Common myeloid progenitor, CD34-positive (primary cell): ENCODE measurements at regions not wholly inside any gene's neighbourhood (a gene's known extent, or its start where the extent isn't known, plus 50 kb on each side); places are given as distances from the start of the nearest gene placed in this dataset.

Experiments
- CTCF ChIA-PET: fragments of 350-600 bp; sonication (Branson Sonifier 250); formaldehyde crosslinking; loops from one replicate; lab custom pipeline; 2021; ENCODE audit warnings: antibody characterized with exemption; lab: Charles Lee
- POLR2A ChIA-PET: fragments of 350-600 bp; sonication (Branson Sonifier 250); formaldehyde crosslinking; loops from one replicate; lab custom pipeline; 2021; ENCODE audit warnings: antibody characterized with exemption; lab: Charles Lee
- DNase-seq, 3 donors: peaks; one replicate each; pipeline versions ENCODE4 v3.0.0 to v3.0.0-alpha.2; 2013
- H3K27ac ChIP-seq, 2 experiments: 1 replicate in 1 of 2; 2 replicates in 1 of 2; pipeline ENCODE4 v1.7.0; 2013; ENCODE audit warnings: inconsistent platforms in 2 of 2, low read length in 2 of 2, mild to moderate bottlenecking in 2 of 2, low read depth in 1 of 2, moderate library complexity in 1 of 2; ENCODE audit not compliant: severe bottlenecking in 2 of 2, insufficient read depth in 1 of 2, poor library complexity in 1 of 2
- H3K27me3 ChIP-seq, 5 experiments: replicated peaks in 2 of 5; 1 replicate in 3 of 5; 2 replicates in 2 of 5; pipeline versions ENCODE4 v1.6.1 to v1.7.0; 2013; ENCODE audit warnings: low read length in 4 of 5, mild to moderate bottlenecking in 2 of 5, moderate library complexity in 2 of 5, inconsistent platforms in 1 of 5; ENCODE audit not compliant: insufficient read depth in 5 of 5, control insufficient read depth in 4 of 5
- H3K36me3 ChIP-seq, 4 experiments: 1 replicate in 2 of 4; 2 replicates in 2 of 4; pipeline versions ENCODE4 v1.6.1 to v1.7.0; 2013; ENCODE audit warnings: low read length in 3 of 4, control low read depth in 1 of 4, mild to moderate bottlenecking in 1 of 4; ENCODE audit not compliant: control insufficient read depth in 4 of 4, insufficient read depth in 4 of 4
- H3K4me1 ChIP-seq, 4 experiments: 1 replicate in 3 of 4; 2 replicates in 1 of 4; pipeline versions ENCODE4 v1.6.1 to v1.7.1; 2013; ENCODE audit warnings: low read length in 3 of 4, mild to moderate bottlenecking in 3 of 4, control low read depth in 1 of 4, inconsistent platforms in 1 of 4, moderate library complexity in 1 of 4; ENCODE audit not compliant: control insufficient read depth in 4 of 4, insufficient read depth in 4 of 4; ENCODE audit errors: control extremely low read depth in 1 of 4
- H3K4me3 ChIP-seq, 7 experiments: 1 replicate in 4 of 7; 2 replicates in 3 of 7; pipeline versions ENCODE4 v1.5.1 to v1.7.0; 2013; ENCODE audit warnings: mild to moderate bottlenecking in 7 of 7, low read length in 6 of 7, moderate library complexity in 6 of 7, inconsistent platforms in 2 of 7, low read depth in 2 of 7, control low read depth in 1 of 7; ENCODE audit not compliant: insufficient read depth in 4 of 7, control insufficient read depth in 1 of 7; ENCODE audit errors: extremely low read depth in 1 of 7
- H3K9me3 ChIP-seq, 5 experiments: 1 replicate in 4 of 5; 2 replicates in 1 of 5; pipeline versions ENCODE4 v1.6.1 to v1.7.1; 2013; ENCODE audit warnings: low read length in 4 of 5, mild to moderate bottlenecking in 2 of 5, inconsistent platforms in 1 of 5, low read depth in 1 of 5, moderate library complexity in 1 of 5; ENCODE audit not compliant: control insufficient read depth in 4 of 5, insufficient read depth in 2 of 5; ENCODE audit errors: control extremely low read depth in 1 of 5
- WGBS: methylation state at CpG from one replicate; pipeline ENCODE4 v1.1.5; 2013; ENCODE audit not compliant: insufficient coverage; 5-methylcytosine and 5-hydroxymethylcytosine counted together

DNA sequence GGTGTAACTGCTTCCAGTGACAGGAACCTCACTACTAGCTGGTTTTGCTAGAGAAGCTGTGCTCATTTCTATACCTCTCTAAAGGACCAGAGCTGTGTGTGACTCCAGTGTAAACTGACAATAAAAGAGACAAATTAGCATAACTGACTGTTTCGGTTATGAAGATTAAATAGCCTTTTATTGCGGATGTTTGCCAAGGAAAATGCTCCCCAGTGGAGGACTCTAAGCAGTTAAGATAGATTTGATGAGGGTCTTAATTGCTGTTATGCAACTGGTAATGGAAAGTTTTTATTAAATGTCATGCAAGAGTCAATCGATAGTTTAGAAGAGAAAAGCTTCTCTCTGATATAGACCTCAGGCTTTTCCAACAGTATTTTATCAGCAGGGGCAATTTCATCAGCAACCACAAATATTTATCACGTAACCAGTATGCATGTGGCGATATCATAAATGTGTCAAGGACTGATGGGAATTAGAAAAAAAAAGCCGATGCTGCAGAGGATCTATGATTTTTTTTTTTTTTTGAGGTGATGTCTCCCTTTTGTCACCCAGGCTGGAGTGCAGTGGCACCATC is 275.2 kb upstream of the DMAC1 start:
- H3K27ac ChIP-seq: no peak overlapping the region
- H3K9me3 ChIP-seq: no peaks in the 10 kb centered on the region
- no peak overlapping the region for H3K4me3 ChIP-seq
- ChIA-PET CTCF (no interaction called here), POLR2A (no interaction called here)
- 78% methylated on average over 3 of the region's 6 CpGs for WGBS
- no peak for DNase-seq
- H3K27me3 ChIP-seq: peaks cover 0 to 4% (median 0%) of the 10 kb centered on the region in 5 experiments
- no peaks in the 10 kb centered on the region for H3K36me3 ChIP-seq
- no peaks in the 10 kb centered on the region for H3K4me1 ChIP-seq

DNA sequence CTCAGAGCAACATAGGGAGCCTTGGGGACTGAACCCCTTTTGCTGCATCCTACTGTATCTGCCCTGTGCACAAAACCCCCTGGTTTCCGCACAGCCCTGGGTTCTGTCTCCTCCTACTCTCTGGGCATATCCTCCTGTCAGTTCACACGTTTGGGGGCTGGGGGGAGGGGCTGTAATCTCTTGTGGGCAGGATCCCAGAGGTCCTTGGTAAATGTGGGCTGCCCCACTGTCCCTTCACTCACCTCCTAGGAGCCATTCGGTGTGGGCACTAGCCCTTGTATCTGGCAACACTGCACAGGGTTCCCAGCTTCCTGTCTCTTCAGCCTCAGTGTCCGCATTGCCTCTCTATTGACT is 271.8 kb upstream of the DMAC1 start:
- H3K9me3 ChIP-seq: no peaks in the 10 kb centered on the region
- no peak overlapping the region for H3K4me3 ChIP-seq
- peaks cover 0 to 4% (median 0%) of the 10 kb centered on the region in 5 experiments for H3K27me3 ChIP-seq
- WGBS: 100% methylated on average over 3 of the region's 4 CpGs
- H3K36me3 ChIP-seq: no peaks in the 10 kb centered on the region
- H3K27ac ChIP-seq: no peak overlapping the region
- POLR2A ChIA-PET: no interaction called here
- DNase-seq: no peak
- no peaks in the 10 kb centered on the region for H3K4me1 ChIP-seq
- CTCF ChIA-PET: no interaction called here

DNA sequence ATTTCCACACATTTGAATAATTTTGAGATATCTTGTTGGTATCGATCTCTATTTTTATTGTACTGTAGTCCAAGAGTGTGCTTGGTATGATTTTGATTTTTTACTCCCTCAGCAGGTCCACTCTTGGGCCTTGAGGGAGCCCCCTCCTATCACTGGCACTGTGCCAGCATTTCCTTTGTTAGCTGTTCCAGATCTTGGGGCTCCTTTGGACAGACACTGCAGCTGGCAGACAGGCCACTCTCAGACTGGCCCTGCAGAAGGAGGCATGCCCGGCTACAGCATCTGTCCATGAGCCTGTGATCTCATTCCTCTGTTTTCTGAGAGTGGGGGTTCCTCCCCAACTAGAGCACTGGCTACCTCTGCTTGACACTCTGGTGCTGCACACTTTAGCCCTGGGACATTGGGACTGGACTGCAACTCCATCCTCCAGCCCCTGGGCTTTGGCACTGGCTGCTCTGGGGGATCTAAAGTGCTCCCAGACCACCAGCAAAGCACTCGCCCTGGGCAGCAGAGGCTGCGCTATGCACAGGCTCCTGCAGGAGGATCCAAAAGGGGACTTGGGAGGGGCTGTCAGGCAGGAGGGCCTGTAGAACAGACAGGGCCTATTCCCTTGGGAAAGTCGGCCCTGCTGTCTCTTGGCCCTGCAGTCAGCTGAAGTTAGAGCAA is 271.3 kb upstream of the DMAC1 start:
- Histone ChIP-seq H3K27ac (no peak overlapping the region), H3K36me3 (no peaks in the 10 kb centered on the region), H3K9me3 (no peaks in the 10 kb centered on the region), H3K4me3 (no peak overlapping the region), H3K27me3 (peaks cover 0 to 2% (median 0%) of the 10 kb centered on the region in 5 experiments), H3K4me1 (no peaks in the 10 kb centered on the region)
- POLR2A ChIA-PET: no interaction called here
- CTCF ChIA-PET: no interaction called here
- no peak for DNase-seq
- WGBS: 88% methylated on average over 4 of the region's 5 CpGs

DNA sequence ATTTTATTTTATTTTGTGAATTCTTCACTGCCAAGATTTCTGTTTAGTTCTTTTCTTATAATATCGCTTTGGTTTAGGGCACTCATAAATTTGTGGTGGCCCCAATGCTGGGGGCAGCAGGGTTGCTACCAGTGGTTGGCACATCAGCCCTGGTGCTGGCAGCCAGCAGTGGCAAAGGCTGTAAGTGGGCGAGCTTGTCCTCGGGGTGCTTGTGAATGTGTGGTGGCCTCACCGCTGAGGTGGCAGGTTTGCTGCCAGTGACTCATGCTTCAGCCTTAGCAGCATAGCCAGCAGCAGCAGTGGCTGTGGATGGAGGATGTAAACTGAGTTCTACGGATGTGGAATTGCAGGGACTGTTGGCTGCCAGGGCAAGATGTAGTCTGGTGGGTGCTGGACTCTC is 262.9 kb upstream of the DMAC1 start:
- POLR2A ChIA-PET: no interaction called here

DNA sequence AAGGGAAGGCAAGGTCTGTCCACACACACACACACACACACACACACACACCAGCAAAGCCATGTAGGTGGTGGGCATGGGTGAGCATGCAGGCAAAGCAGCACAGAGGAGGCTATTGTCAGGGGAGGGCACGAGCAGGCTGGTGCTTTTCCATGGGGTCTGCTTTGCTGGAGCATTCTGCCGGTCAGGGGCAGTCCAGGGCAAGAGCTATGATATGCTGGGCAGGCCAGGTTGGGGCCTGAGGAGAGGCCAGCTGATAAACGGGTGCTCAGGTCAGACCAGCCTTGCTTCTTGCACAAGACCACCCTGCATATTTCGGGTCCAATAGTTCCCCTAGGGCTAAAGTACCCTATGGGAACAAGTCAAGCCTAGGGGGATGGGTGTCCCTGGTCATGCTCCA is 253.9 kb upstream of the DMAC1 start:
- ChIA-PET CTCF (no interaction called here), POLR2A (no interaction called here)
- Histone ChIP-seq H3K4me3 (no peak overlapping the region), H3K9me3 (peaks cover 0 to 4% (median 0%) of the 10 kb centered on the region in 5 experiments), H3K27ac (no peak overlapping the region), H3K4me1 (no peaks in the 10 kb centered on the region), H3K27me3 (no peaks in the 10 kb centered on the region), H3K36me3 (no peaks in the 10 kb centered on the region)
- 92% methylated on average over 4 of the region's 4 CpGs for WGBS
- no peak for DNase-seq

More for the DNA sequence above, 262.9 kb upstream of the DMAC1 start:
- 100% methylated on average over 3 of the region's 5 CpGs for WGBS
- no peak for DNase-seq
- H3K9me3 ChIP-seq: peaks cover 0 to 6% (median 4%) of the 10 kb centered on the region in 5 experiments
- no peaks in the 10 kb centered on the region for H3K27me3 ChIP-seq
- CTCF ChIA-PET: no interaction called here
- no peak overlapping the region for H3K27ac ChIP-seq
- no peaks in the 10 kb centered on the region for H3K4me1 ChIP-seq
- no peaks in the 10 kb centered on the region for H3K36me3 ChIP-seq
- H3K4me3 ChIP-seq: no peak overlapping the region

DNA sequence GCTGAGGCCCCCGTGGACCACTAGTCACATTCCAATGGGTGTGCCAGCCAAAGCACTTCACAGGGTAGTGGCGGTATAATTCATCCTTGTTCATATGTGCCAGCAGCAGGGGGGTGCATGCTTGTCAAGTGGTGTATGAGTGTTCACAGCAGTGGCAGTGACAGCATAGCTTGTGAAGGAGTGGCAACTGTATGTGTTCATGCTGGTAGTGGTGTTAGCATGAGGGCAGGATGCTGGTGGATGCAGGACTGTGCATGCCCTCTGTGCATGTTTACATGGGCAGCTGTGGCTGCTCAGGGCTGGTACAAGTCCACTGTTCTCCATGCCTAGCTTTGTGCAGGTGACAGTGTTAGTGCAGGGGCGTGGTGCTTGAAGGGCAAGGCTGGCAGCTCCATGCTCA is 253.4 kb upstream of the DMAC1 start:
- DNase-seq: no peak
- H3K4me3 ChIP-seq: no peak overlapping the region
- 93% methylated on average over 3 of the region's 3 CpGs for WGBS
- H3K4me1 ChIP-seq: no peaks in the 10 kb centered on the region
- ChIA-PET POLR2A (no interaction called here), CTCF (no interaction called here)
- peaks cover 0 to 5% (median 0%) of the 10 kb centered on the region in 5 experiments for H3K9me3 ChIP-seq
- H3K27me3 ChIP-seq: no peaks in the 10 kb centered on the region
- no peaks in the 10 kb centered on the region for H3K36me3 ChIP-seq
- H3K27ac ChIP-seq: no peak overlapping the region

DNA sequence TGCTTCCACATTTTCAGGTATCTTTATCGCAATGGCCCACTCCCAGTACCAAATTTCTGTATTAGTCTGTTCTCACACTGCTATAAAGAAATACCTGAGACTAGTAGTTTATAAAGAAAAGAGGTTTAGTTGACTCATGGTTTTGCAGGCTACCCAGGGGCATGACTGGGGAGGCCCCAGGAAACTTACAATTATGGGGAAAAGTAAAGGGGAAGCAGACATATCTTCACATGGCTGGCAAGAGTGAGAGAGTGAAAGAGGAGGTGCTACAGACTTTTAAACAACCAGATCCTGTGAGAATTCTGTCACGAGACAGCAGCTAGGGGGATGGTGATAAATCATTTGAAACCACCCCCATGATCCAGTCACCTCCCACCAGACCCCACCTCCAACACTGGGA is 238.2 kb upstream of the DMAC1 start:
- ChIA-PET CTCF (no interaction called here), POLR2A (no interaction called here)
- Histone ChIP-seq H3K36me3 (no peaks in the 10 kb centered on the region), H3K4me3 (no peak overlapping the region), H3K27ac (no peak overlapping the region), H3K9me3 (peaks cover 1 to 18% (median 5%) of the 10 kb centered on the region in 5 experiments), H3K27me3 (no peaks in the 10 kb centered on the region), H3K4me1 (no peaks in the 10 kb centered on the region)
- WGBS: no CpG with 5 or more reads among the region's 2 CpGs
- DNase-seq: no peak
